Keratinocyte (primary cell): ENCODE measurements at regions not wholly inside any gene's neighbourhood (a gene's known extent, or its start where the extent isn't known, plus 50 kb on each side); places are given as distances from the start of the nearest gene placed in this dataset.

ENCODE experiments used
- CTCF ChIP-seq, 3 experiments: IDR thresholded peaks in 1 of 3; conservative IDR thresholded peaks in 1 of 3; optimal IDR thresholded peaks in 1 of 3; 2 replicates in 2 of 3; 3 replicates in 1 of 3; pipeline versions ENCODE3 to v1.5.1; 2011; ENCODE audit warnings: low read length in 3 of 3, mild to moderate bottlenecking in 3 of 3, moderate library complexity in 2 of 3, control low read depth in 1 of 3, inconsistent platforms in 1 of 3; ENCODE audit not compliant: insufficient read depth in 2 of 3; ENCODE audit errors: extremely low read depth in 1 of 3
- EZH2 ChIP-seq: IDR thresholded peaks from one replicate; pipeline ENCODE4 v1.6.1; 2012; ENCODE audit warnings: inconsistent platforms, mild to moderate bottlenecking, low read length, moderate library complexity

- TF ChIP-seq CTCF (optimal IDR thresholded peaks at IDR 0.05 in 1 of 3, IDR thresholded peaks at IDR 0.05 in 1 of 3, conservative IDR thresholded peaks at IDR 0.05 in 1 of 3; ENCODE audit: extremely low read depth in 1 of 3, insufficient read depth in 2 of 3, low read length in 3 of 3): no peak
- no peak for TF ChIP-seq EZH2
Observed at GRCh38 chr2:145123606-145124005, 603.7 kb upstream of the ZEB2 start.
